Neuron (in vitro differentiated cells): ENCODE measurements at regions not wholly inside any gene's neighbourhood (a gene's known extent, or its start where the extent isn't known, plus 50 kb on each side); places are given as distances from the start of the nearest gene placed in this dataset.
"Not testable (repeated sequence)": the region's sequence is repeated elsewhere in the genome, so short reads cannot be mapped to it uniquely, and the experiment has no call there.

Experiments
- H2AFZ ChIP-seq: one replicate; pipeline ENCODE4 v1.6.1; 2013; ENCODE audit warnings: low read depth, mild to moderate bottlenecking, inconsistent platforms, low read length, moderate library complexity
- H3K27me3 ChIP-seq: one replicate; pipeline ENCODE4 v1.6.1; 2013; ENCODE audit warnings: low read length; ENCODE audit not compliant: insufficient read depth
- H3K36me3 ChIP-seq: one replicate; pipeline ENCODE4 v1.6.1; 2013; ENCODE audit warnings: low read length; ENCODE audit not compliant: insufficient read depth
- H3K4me1 ChIP-seq: one replicate; pipeline ENCODE4 v1.6.1; 2013; ENCODE audit warnings: low read length; ENCODE audit not compliant: insufficient read depth
- H3K4me3 ChIP-seq: 2 replicates; pipeline ENCODE4 v1.5.1; 2013; ENCODE audit warnings: mild to moderate bottlenecking, low read length, moderate library complexity
- H3K9me3 ChIP-seq: one replicate; pipeline ENCODE4 v1.6.1; 2013; ENCODE audit warnings: low read length

GRCh38 chr5:144638787-144639186, 468.1 kb downstream of the KCTD16 start:
- Histone ChIP-seq H3K27me3 (no peaks in the 10 kb centered on the region), H2AFZ (no peak overlapping the region), H3K9me3 (no peaks in the 10 kb centered on the region), H3K36me3 (no peaks in the 10 kb centered on the region), H3K4me3 (no peak overlapping the region), H3K4me1 (no peaks in the 10 kb centered on the region)

- Histone ChIP-seq H3K27me3 (no peaks in the 10 kb centered on the region), H3K9me3 (peaks cover 4% of the 10 kb centered on the region), H2AFZ (no peak overlapping the region), H3K4me3 (no peak overlapping the region), H3K36me3 (no peaks in the 10 kb centered on the region), H3K4me1 (no peaks in the 10 kb centered on the region)
These were observed 463.5 kb downstream of the KCTD16 start for GRCh38 chr5:144634138-144634537.

- no peak overlapping the region for H2AFZ ChIP-seq
- H3K4me3 ChIP-seq, result no peak overlapping the region
- H3K4me1 ChIP-seq, result no peaks in the 10 kb centered on the region
- no peaks in the 10 kb centered on the region for H3K36me3 ChIP-seq
- H3K9me3 ChIP-seq, result no peaks in the 10 kb centered on the region
- H3K27me3 ChIP-seq, result no peaks in the 10 kb centered on the region
These were observed 427.9 kb downstream of the KCTD16 start for GRCh38 chr5:144598451-144599068.

GRCh38 chr5:144596517-144596916, 425.8 kb downstream of the KCTD16 start:
- Histone ChIP-seq H3K9me3 (no peaks in the 10 kb centered on the region), H3K4me1 (no peaks in the 10 kb centered on the region), H2AFZ (no peak overlapping the region), H3K4me3 (no peak overlapping the region), H3K36me3 (no peaks in the 10 kb centered on the region), H3K27me3 (no peaks in the 10 kb centered on the region)

- Histone ChIP-seq H3K4me3 (no peak overlapping the region), H2AFZ (no peak overlapping the region), H3K4me1 (no peaks in the 10 kb centered on the region), H3K9me3 (no peaks in the 10 kb centered on the region), H3K27me3 (no peaks in the 10 kb centered on the region), H3K36me3 (no peaks in the 10 kb centered on the region)
These were observed 424.2 kb downstream of the KCTD16 start for GRCh38 chr5:144594919-144595318.

GRCh38 chr5:144594234-144594633, 423.6 kb downstream of the KCTD16 start:
- H3K27me3 ChIP-seq, H3K4me1 ChIP-seq, H3K9me3 ChIP-seq, H2AFZ ChIP-seq, H3K36me3 ChIP-seq, H3K4me3 ChIP-seq: not testable (repeated sequence)

- no peaks in the 10 kb centered on the region for H3K36me3 ChIP-seq
- no peaks in the 10 kb centered on the region for H3K27me3 ChIP-seq
- no peaks in the 10 kb centered on the region for H3K9me3 ChIP-seq
- peaks cover 6% of the 10 kb centered on the region for H3K4me1 ChIP-seq
- no peak overlapping the region for H3K4me3 ChIP-seq
- no peak overlapping the region for H2AFZ ChIP-seq
These were observed 415.0 kb downstream of the KCTD16 start for GRCh38 chr5:144585681-144586080.

- H3K27me3 ChIP-seq, result no peaks in the 10 kb centered on the region
- H3K9me3 ChIP-seq, result no peaks in the 10 kb centered on the region
- peaks cover 6% of the 10 kb centered on the region for H3K4me1 ChIP-seq
- no peak overlapping the region for H3K4me3 ChIP-seq
- no peaks in the 10 kb centered on the region for H3K36me3 ChIP-seq
- no peak overlapping the region for H2AFZ ChIP-seq
These were observed 413.1 kb downstream of the KCTD16 start for GRCh38 chr5:144583541-144584449.

- Histone ChIP-seq H3K4me3 (no peak overlapping the region), H3K9me3 (no peaks in the 10 kb centered on the region), H2AFZ (no peak overlapping the region), H3K4me1 (peaks cover 6% of the 10 kb centered on the region), H3K27me3 (no peaks in the 10 kb centered on the region), H3K36me3 (no peaks in the 10 kb centered on the region)
These were observed 411.4 kb downstream of the KCTD16 start for GRCh38 chr5:144582066-144582465.

GRCh38 chr5:144581044-144581443, 410.4 kb downstream of the KCTD16 start:
- Histone ChIP-seq H3K4me1 (peaks cover 6% of the 10 kb centered on the region), H3K4me3 (no peak overlapping the region), H3K9me3 (no peaks in the 10 kb centered on the region), H2AFZ (no peak overlapping the region), H3K36me3 (no peaks in the 10 kb centered on the region), H3K27me3 (no peaks in the 10 kb centered on the region)

GRCh38 chr5:144577676-144578075, 407.0 kb downstream of the KCTD16 start:
- Histone ChIP-seq H3K4me1 (no peaks in the 10 kb centered on the region), H3K36me3 (no peaks in the 10 kb centered on the region), H2AFZ (no peak overlapping the region), H3K9me3 (no peaks in the 10 kb centered on the region), H3K4me3 (no peak overlapping the region), H3K27me3 (no peaks in the 10 kb centered on the region)

GRCh38 chr5:144575736-144576135, 405.1 kb downstream of the KCTD16 start:
- H3K4me3 ChIP-seq, result no peak overlapping the region
- H3K4me1 ChIP-seq, result no peaks in the 10 kb centered on the region
- no peak overlapping the region for H2AFZ ChIP-seq
- no peaks in the 10 kb centered on the region for H3K36me3 ChIP-seq
- H3K9me3 ChIP-seq, result no peaks in the 10 kb centered on the region
- H3K27me3 ChIP-seq, result no peaks in the 10 kb centered on the region

GRCh38 chr5:144567421-144567780, 396.7 kb downstream of the KCTD16 start:
- H2AFZ ChIP-seq, result no peak overlapping the region
- no peaks in the 10 kb centered on the region for H3K36me3 ChIP-seq
- peaks cover 2% of the 10 kb centered on the region for H3K9me3 ChIP-seq
- no peak overlapping the region for H3K4me3 ChIP-seq
- no peaks in the 10 kb centered on the region for H3K4me1 ChIP-seq
- H3K27me3 ChIP-seq, result no peaks in the 10 kb centered on the region
